HG03460 (cell line): ENCODE measurements at regions not wholly inside any gene's neighbourhood (a gene's known extent, or its start where the extent isn't known, plus 50 kb on each side); places are given as distances from the start of the nearest gene placed in this dataset.
"Not testable (repeated sequence)": the region's sequence is repeated elsewhere in the genome, so short reads cannot be mapped to it uniquely, and the experiment has no call there.

Source experiments
- ATAC-seq: cut with Tn5 transposase; IDR thresholded peaks from one replicate; pipeline ENCODE4 v1.9.1; 2021; ENCODE audit not compliant: unreplicated experiment

DNA sequence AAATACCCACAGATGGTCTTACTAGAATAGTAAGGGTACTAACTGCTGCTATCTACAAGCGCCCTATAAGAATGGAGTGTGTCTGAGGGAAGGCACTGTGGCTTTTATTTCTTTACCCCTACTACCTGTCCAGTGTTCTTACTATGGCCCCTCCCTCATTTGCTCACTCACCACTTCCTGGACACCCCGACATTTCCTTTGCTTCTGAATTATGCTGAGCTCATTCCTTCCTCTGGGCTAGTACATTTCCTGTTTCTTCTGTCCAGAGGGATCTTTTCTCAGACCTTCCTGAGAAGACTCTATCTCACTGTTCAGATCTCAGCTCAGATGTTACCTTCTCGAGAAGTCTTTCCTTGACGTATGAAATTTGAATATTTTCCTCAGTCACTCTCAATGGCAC lies 192.1 kb upstream of the DAB1 start:
- ATAC-seq, result no peak

DNA sequence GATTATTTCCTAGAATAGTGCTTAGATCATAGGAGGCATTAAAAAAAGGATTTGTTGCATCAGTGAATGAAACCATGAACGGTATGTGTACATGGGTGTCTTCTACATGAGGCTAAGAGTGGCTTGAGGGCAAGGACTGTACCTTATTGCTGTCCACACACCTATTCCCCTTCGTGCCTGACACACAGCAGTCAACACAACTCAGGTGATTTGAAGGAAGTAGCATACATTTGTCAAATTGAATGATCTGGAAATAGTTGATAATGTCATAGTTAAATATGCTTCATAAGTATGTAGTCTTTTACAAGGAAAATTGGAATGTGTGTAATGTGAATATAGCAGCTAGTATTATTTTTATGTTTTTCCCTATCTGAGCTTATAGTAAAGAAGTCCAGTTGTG lies 189.0 kb upstream of the DAB1 start:
- ATAC-seq, result no peak

DNA sequence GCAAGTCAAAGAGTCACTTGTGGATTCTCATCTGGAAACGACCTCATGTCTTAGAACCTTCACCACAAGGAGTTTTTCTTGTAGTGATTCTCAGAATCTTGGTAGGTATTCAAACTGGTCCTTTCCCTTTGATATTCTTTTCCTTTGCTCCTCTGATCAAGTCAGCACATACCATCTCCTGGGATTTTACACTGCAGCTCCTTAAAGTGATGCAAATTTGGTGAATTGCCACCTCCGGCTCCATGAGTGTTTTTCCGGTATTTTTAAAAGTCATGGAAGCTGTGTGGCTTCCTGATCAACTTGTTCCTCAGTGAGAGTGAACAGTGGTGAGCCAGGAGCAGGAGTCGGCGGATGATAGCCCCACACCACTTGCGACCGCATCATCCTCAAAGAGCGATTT lies 182.1 kb upstream of the DAB1 start:
- no peak for ATAC-seq

DNA sequence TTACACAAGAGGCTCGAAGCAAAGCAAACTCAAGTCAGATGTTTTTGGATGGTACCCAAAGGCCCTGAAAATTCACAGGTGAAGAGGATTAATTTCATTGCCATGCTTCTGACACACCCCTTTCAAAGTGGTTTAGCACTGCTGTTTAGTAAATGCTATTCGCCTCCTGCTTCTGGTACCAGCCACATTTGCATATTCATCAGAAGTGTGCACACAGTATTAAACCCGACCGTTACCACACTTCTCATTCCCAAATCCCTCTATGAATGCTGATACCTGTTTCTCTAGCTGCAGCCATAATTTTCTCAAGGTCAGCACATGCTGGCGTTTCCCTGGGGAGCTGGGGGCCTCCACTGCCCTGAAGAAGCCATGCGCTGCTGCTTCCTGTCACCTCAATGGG lies 179.8 kb upstream of the DAB1 start:
- ATAC-seq, result no peak

DNA sequence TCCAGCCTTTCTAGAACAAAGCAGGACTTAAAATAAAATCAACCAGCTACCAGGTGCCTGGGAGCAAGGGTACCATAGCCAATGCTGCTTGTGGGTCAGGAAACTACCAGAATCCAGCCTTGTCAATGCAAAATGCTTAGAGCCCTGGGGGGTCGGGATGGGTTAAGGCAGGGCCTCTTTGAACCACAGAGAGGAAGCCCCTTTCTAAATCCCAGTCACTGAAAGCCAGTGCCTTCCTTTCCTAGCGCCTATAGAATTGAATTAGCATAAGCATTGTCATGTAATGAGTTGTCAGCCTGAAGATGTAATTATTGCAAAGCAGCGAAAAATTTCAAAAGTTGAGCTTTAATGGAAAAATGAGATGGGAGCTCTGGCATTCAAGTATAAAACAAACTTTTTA lies 176.6 kb upstream of the DAB1 start:
- no peak for ATAC-seq

DNA sequence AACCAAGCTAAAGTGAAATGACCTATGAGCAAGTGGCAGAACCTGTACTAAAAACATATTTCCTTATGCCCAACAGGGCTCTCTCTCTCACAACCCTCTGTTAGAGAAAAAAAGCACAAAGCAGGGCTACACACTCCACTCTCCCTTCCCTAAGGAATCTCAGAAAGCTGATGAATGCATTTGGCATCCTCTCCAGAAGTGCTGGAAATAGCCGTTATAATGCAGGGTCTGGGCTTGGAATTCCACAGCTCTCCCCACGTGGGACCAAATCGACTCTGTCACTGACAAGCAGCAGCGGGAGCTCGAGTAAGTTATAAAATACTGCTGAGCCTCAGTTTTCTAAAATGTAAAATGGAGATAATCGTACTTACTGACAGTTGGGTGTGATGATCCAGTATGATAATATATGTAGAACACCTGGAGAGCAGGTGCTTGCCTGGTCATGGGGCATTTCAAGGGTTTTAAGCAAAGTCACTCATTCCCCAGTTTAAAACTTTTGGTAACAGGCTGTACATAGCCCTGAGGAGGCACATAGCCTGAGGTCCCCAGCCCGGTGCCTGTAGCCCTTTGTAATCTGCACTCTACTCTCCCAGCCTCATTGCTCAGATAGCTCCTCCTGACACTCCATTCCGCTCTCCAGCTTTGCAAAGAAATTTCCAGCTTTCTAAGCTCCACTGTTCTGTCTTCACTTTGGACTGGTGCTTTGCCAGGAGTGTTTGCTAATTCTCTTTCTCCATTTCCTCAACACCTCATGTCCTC lies 175.6 kb upstream of the DAB1 start:
- ATAC-seq, result no peak

DNA sequence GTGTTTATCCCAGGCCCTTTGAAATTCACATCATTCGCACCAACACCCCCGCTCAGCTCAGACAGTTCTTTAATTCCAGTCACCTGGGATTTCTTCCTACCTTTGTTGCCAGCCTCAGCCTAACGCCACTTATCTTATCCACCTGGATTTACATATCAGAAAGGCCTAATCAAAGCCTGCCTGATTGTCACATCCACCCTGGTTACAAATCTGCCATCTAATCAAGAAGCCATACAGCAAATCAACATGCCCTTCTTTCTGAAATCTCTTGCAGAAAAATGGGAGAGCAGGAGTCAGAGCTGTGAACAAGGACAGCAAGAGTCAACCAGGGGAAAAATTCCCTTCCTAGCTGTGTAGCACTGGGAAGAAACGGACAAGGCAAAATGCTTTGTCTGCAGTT lies 173.2 kb upstream of the DAB1 start:
- ATAC-seq, result no peak

DNA sequence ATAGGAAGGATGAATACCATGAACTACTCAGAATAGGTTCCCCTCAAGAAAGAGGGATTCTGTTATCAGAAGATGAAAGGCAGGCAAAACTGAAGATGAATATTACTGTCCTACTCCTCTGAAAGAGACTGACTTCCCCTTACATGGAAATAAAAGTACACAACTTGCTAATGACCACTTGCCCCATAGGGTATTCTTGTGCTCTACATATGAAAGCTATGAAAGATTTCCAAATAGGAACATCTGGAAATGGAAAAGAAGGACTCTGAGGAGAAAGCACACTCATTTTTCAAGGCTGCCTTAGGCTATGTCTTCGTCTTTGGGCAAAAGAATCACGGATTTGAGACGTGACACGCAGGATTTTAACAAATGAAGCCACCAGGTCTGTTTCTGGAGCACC lies 170.1 kb upstream of the DAB1 start:
- no peak for ATAC-seq

DNA sequence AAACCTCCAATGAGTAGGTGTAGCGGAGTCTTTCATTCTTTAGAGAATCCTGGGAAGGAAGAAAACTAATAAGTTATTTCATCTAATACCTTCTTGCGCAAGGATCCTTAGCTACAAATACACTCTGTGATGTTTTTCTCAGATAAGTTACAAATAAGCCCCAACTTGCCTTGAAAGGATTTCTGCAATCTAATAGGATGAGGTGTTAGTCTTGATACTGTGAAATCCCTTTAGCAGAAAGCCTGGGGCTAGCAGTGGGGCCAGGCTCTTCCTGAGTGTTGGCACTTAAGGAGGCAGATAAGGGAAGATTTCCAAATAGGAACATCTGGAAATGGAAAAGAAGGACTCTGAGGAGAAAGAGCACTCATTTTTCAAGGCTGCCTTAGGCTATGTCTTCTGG lies 168.0 kb upstream of the DAB1 start:
- ATAC-seq, result no peak

DNA sequence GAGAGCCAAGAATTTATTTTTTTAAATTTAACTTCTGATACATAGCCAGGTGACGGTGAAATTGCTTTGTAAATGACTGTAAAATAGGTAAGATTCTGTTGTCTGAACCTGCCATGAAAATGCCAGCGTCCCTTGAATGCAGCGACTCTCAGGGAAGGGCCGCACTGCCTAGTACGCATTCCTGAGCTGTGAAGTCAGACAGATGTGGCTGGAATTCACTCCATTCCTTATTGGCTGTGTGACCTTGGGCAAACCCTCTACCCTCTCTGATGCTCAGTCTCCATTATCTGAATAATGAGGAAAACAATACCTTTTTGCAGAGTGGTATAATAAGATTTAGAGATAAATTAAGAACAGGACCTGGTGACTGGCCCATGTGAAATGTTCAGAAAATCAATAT lies 167.1 kb upstream of the DAB1 start:
- ATAC-seq, result no peak

DNA sequence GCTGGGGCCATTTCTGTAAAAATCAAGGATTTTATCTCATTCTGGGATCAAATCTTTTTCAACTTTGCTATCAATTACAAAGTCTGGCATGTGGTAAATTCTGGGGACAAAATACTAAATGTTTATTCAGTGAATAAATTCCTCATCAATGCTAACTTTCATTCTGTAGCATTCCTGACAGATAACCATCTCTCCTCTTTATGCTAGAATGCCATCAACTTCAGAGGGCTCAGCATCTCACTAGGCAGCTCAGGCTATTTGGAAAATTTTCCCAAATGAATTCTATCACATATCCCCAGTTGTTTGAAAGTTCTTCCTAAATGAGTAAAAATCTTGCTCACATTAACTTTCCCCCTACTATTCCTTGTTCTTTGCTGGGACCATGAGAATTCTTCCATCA lies 163.0 kb upstream of the DAB1 start:
- no peak for ATAC-seq

DNA sequence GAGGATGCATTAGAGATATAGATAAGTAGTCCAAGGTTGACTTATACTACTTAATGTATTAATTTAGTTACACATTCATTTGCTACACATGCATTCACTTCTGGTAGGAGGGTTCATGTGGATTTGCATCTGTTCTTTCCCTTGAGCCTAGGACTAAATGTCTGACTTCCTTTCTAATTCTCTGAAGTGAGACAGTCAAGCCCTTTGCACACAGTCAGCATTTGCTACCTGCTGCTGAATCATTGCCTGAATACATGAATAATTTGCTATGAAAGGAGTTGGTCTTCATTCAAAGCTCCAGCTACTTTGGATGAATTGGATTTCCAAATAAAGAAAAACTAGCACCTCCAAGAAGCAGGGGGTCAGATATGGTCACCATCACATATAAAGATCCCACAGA lies 154.8 kb upstream of the DAB1 start:
- ATAC-seq, result no peak

DNA sequence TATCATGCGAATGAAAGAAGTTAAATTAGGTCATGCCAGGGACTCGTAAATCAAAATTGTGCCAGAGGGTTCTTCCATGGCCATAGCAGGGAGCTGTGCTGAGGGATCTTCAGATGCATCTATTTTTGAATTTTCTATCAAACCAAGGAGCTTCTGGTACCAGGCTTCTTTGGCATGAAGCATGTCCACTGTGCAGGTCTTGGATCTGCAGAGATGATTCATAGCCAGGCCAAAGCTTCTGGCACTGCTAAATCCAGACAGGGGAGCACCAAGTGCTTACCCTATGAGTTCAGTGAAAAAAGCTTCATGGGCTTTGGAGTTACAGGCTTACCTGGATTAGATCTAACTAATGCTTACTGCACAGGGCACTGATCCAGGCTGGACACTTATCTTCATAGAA lies 154.2 kb upstream of the DAB1 start:
- no peak for ATAC-seq

DNA sequence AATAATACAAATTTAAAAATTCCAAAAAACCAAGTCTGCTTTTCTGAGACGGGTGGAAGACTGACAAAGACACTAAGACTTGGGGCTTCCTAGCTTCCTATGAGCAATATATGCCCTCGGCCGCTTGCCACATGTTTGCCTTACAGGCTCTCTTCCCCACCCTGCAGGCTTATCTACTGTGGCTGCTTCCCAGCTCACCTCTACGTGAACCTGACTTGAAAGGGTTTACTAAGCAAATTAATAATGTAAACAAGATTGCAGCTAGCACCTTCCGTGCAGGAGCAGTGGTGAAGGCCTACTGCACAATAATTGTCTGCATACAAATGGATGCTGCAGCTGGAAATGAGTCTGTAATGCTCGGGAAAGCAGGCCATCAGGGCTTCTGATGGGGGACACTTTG lies 152.9 kb upstream of the DAB1 start:
- ATAC-seq, result no peak

DNA sequence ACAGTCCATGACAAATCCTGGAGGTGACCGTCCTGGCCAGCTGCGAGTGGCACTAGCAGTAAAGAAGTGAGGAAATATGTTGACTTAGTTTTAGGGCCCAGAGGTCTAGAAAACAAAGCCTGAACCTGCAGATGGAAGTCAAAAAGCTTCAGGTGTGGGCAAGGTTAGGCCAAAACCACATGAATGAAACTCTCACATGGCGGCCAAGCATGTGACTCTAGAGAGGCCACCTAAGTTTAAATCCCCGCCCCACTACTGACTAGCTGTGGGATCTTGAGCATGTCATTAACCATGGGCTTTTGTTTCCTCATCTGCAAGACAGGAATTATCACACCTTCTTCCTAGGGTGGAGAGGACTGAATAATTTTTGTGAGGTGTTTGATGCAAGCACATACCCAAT lies 148.2 kb upstream of the DAB1 start:
- no peak for ATAC-seq

DNA sequence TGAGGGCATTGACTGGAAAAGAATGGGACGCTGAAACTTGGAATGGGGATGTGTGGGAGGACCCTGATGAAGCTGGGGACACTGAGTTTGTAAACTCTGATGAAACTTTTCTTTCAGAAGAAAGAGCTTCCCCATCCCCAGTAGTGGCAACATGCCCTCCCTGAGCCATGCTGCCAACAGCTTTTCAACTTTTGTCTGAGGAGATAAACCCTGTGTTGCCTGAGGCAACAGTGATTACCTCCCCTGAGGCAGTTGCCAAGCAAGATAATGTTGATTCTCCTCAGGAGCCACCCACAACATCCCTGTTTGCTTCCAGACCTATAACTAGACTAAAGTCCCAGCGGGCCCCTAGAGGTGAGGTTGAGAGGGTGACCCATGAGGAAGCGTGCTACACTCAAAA lies 134.2 kb upstream of the DAB1 start:
- ATAC-seq, result not testable (repeated sequence)

DNA sequence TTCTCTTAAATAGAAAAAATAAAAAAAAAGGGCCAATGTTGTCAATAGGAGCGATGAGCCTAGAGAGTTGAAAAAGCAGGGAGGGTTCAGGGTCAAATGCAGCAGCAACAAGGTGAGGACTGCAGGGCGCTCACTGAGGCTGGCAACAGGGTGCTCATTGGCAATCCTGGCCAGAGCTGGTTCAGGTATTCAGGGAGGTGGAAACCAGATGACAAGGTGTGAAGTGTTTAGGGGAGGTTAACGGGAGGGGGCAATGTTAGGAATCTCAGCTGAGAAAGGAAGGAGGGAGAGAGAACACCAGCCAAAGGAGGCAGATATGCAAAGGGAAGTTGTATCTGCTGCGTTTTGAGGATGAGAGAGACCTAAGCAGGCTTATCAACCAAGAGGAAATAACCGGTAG lies 129.8 kb upstream of the DAB1 start:
- no peak for ATAC-seq

DNA sequence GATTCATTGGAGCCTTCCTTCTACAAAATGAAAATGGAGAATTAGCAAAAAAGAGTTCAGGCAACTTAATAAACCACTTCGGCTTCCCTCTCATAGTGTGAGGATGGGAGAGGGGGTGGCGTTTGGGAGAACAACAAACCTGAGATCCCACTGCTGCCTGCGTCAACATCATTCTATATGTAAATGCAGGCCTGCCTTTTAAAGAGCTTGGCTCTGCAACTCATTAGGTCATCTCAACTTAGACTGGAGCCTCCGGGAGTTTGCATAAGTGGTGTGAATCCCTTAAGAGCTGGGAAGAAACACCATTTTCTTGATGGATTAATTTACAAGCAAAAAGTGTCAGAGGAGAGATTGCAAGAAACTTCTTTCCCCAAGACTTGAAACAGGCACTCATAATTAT lies 127.6 kb upstream of the DAB1 start:
- no peak for ATAC-seq

DNA sequence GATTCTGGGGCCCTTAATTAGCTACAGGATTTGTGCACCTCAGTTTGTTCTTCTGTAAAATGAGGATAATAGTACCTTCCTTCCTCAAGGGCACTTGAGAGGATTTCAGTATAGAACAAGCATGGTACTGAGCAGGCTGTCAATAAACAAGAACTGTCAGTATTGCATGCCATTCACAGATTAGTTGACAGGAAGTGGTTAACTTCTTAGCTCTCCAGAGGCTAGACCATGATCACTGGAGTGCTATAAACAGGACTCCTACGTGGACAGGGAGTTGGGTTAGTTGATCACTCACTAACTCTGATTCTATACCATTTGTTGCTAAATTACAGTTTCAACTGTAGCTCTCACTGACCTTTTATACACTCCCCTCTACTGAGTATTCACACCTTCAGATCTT lies 126.2 kb upstream of the DAB1 start:
- no peak for ATAC-seq

DNA sequence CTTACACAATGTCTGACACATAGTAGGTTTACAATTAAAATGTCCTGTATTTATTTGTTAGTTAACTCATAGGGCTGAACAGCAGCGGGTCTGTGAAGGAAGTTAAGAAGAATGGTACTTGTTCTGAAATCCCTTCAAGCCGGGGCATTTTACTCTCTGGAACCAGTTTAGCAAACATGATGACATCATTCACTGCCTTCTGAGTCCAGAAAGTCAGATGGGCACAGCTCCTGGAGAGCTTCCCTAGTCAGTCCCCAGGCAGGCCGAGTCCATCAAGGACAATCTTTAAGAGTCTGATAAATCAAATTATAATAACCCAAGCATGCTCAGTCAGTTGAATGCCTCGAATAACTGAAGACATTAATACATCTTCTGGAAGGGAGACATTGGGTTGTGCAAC lies 125.4 kb upstream of the DAB1 start:
- ATAC-seq, result no peak

DNA sequence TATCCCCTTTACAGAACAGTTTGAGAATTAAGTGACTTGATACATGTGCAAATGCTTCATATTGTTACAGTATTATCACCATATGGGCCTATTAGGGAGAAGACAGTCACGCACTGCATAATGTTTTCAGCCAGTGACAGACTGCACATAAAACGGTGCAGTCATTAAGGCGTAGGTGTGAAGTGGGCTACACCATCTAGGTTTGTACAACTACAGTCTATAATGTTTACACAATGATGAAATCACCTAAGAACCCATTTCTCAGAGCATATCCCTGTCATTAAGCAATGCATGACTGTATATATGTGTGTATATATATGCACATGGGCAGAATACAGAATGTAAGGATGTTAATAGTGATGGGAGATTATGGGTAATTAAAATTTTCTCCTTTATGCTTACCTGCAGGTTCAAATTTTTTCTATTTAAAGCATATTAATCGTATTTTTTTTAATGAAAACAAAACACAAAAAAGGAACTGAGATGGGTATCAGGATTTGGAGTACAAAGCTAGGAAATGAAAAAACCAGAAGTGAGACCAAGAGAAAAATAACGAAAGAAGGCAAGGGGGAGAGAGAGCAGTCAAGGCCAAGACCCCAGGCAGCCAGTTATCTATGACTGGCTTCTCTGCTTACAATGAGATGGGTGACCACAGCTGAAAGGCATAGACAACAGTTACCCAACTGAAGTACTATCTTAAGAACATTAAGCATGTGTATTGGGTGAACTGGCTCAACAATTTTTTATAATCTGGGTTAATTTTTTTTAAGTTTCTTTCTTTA lies 122.9 kb upstream of the DAB1 start:
- ATAC-seq, result no peak

DNA sequence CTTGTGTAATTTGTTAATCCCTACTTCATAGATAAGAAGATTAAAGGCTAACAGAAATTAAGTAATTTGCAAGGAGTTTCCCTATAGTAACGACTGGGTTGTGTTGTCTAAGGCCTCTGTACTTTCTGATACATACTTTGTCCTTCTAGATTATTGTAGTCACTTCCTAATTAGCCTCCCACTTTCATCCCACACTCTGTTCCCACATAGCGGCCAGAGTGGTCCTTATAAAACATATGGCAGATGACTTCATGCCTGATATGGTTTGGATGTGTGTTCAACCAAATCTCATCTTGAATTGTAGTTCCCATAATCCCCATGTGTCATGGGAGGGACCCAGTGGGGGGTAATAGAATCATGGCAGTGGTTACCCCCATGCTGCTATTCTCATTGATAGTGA lies 120.5 kb upstream of the DAB1 start:
- no peak for ATAC-seq
